ENCODE measurements at regions not wholly inside any gene's neighbourhood (a gene's known extent, or its start where the extent isn't known, plus 50 kb on each side); places are given as distances from the start of the nearest gene placed in this dataset.

DNA sequence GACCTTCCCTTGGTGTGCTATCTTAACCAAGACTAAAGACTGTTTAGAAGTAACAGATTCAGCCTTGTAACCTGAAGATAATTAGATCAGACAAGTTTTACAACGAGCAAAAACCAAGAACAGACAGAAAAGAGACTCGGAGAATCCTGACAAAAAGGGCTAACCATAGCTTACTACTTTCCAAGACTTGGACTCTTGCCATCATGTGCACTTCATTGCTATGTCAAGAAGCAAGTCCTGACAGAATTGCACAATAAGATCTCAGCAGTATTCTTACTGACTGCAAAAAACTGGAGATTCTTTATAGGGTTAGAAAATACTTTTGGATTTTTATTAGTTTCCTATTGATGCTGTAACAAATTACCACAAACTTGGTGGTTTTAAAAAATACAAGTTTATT lies 1539.0 kb upstream of the NUDT12 start:
- TF ChIP-seq, protein P1, sequence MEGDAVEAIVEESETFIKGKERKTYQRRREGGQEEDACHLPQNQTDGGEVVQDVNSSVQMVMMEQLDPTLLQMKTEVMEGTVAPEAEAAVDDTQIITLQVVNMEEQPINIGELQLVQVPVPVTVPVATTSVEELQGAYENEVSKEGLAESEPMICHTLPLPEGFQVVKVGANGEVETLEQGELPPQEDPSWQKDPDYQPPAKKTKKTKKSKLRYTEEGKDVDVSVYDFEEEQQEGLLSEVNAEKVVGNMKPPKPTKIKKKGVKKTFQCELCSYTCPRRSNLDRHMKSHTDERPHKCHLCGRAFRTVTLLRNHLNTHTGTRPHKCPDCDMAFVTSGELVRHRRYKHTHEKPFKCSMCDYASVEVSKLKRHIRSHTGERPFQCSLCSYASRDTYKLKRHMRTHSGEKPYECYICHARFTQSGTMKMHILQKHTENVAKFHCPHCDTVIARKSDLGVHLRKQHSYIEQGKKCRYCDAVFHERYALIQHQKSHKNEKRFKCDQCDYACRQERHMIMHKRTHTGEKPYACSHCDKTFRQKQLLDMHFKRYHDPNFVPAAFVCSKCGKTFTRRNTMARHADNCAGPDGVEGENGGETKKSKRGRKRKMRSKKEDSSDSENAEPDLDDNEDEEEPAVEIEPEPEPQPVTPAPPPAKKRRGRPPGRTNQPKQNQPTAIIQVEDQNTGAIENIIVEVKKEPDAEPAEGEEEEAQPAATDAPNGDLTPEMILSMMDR (IDR thresholded peaks at IDR 0.05): no peak
- TF ChIP-seq POLR2A (IDR thresholded peaks at IDR 0.05): no peak
- intact Hi-C loops (cut with DNase I): no loop called here
- ATAC-seq (no peak), DNase-seq (no peak)
- Histone ChIP-seq H3K27ac (no peak overlapping the region), H3K4me1 (no peaks in the 10 kb centered on the region), H3K9me3 (no peaks in the 10 kb centered on the region), H3K4me3 (no peak overlapping the region), H3K36me3 (no peaks in the 10 kb centered on the region), H3K27me3 (no peaks in the 10 kb centered on the region)
- WGBS (ENCODE audit: insufficient coverage, low coverage, low lambda C conversion rate, missing lambda C conversion rate): 35% methylated on average over 2 of the region's 2 CpGs

DNA sequence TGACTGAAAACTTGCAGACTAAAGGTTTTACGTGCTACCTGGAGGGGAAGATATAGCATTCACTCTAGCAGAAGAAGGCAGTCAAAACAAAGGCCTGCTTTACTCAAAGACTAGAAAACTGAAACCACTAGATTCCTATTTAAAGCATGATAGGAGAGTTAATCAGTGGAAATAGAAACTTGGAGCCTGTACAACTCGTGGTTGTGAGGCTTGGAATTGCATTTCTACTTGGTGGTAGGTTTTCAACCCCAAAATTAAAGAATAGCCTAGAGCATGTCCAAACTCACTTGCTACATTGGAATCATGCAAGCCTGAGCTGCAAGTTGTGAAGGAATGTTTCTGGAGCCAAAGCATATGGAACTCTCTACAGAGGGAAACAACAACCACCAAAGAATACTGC lies 1526.4 kb upstream of the NUDT12 start:
- WGBS (ENCODE audit: insufficient coverage, low coverage, low lambda C conversion rate, missing lambda C conversion rate): 36% methylated on average over 2 of the region's 2 CpGs
- no peak for TF ChIP-seq POLR2A (IDR thresholded peaks at IDR 0.05)
- TF ChIP-seq, protein P1 (IDR thresholded peaks at IDR 0.05): no peak
- Histone ChIP-seq H3K36me3 (no peaks in the 10 kb centered on the region), H3K27ac (no peak overlapping the region), H3K4me1 (no peaks in the 10 kb centered on the region), H3K27me3 (no peaks in the 10 kb centered on the region), H3K4me3 (no peak overlapping the region), H3K9me3 (no peaks in the 10 kb centered on the region)
- intact Hi-C loops (cut with DNase I): no loop called here
- ATAC-seq: no peak
- no peak for DNase-seq

DNA sequence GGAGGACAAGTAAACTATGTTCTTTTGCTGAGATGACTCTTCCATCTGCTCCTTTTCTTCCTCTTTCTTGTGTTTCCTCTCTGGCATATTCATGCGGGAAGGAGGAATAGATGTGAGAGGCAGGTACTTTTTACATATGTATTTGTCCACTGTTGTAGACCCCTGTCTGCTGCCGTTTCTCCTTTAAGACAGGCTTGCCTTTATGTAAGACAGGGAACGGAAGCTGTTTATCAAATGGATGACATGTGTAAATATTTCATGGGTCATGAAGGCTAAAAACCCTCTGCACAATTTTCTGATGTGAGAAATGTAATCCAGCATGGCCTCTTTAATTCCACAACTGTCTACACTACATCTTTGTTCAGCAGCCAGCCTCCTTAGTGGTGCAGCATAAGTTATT lies 1525.5 kb upstream of the NUDT12 start:
- Histone ChIP-seq H3K4me1 (no peaks in the 10 kb centered on the region), H3K36me3 (no peaks in the 10 kb centered on the region), H3K27me3 (no peaks in the 10 kb centered on the region), H3K27ac (no peak overlapping the region), H3K4me3 (no peak overlapping the region), H3K9me3 (no peaks in the 10 kb centered on the region)
- 29% methylated on average over 3 of the region's 3 CpGs for WGBS (ENCODE audit: insufficient coverage, low coverage, low lambda C conversion rate, missing lambda C conversion rate)
- TF ChIP-seq, protein P1 (IDR thresholded peaks at IDR 0.05): no peak
- TF ChIP-seq POLR2A (IDR thresholded peaks at IDR 0.05): no peak
- ATAC-seq (no peak), DNase-seq (no peak)
- intact Hi-C loops (cut with DNase I): no loop called here

DNA sequence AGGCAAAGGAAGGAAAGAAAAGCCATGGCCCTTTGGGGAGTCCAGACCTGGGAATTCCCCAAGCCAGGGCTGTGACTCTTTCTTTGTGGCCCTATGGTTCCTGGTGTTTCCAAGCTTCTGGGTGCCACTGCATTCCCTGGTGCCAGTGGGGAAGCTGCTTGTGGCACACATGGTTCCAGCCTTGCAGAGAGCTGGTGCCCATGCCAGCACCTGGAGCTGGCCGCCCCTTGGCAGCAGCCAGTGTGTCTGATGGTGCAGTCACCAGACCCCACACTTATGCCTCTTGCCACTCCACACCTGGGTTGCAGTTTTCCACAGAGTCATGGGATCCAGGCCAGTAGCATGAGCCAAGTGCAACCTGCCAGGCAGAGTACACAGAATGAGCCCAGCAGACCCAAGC lies 1495.3 kb upstream of the NUDT12 start:
- no peak for DNase-seq
- peak in 1 of 4 donors; percentile 10 for ATAC-seq
- no peaks in the 10 kb centered on the region for H3K27me3 ChIP-seq
- TF ChIP-seq POLR2A (IDR thresholded peaks at IDR 0.05): no peak
- TF ChIP-seq, protein P1 (IDR thresholded peaks at IDR 0.05): no peak
- no peak overlapping the region for H3K4me3 ChIP-seq
- no CpG with 5 or more reads among the region's 1 CpG for WGBS (ENCODE audit: insufficient coverage, low coverage, low lambda C conversion rate, missing lambda C conversion rate)
- no peak overlapping the region for H3K27ac ChIP-seq
- H3K9me3 ChIP-seq: no peaks in the 10 kb centered on the region
- H3K4me1 ChIP-seq: no peaks in the 10 kb centered on the region
- intact Hi-C loops (cut with DNase I): no loop called here
- H3K36me3 ChIP-seq: no peaks in the 10 kb centered on the region

DNA sequence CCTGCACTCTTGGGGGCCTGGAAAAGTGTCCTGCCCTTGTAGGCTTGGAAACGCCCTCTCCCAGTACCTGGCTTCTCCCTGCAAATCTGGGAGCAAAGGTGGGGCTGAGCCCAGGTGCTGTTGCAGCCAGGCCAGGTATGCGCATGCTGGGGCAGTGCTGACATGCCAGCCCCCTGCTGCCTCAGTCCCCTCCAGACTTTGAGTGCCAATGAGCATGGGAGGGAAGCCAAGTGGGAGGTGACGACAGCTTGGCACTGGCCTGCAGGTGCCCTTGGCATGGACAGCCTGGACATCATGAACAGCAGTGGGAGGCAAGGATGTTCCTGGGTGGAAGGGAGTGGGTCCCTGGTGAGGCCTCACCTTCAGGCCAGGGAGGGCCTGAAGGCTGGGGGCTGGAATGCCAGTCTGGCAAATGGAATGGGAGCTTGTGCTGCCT lies 1494.4 kb upstream of the NUDT12 start:
- WGBS (ENCODE audit: insufficient coverage, low coverage, low lambda C conversion rate, missing lambda C conversion rate): no CpG with 5 or more reads among the region's 3 CpGs
- Histone ChIP-seq H3K27me3 (no peaks in the 10 kb centered on the region), H3K4me3 (no peak overlapping the region), H3K4me1 (no peaks in the 10 kb centered on the region), H3K36me3 (no peaks in the 10 kb centered on the region), H3K9me3 (no peaks in the 10 kb centered on the region), H3K27ac (no peak overlapping the region)
- ATAC-seq (peak in 1 of 4 donors; percentile 33), DNase-seq (no peak)
- no peak for TF ChIP-seq POLR2A (IDR thresholded peaks at IDR 0.05)
- intact Hi-C loops (cut with DNase I): no loop called here

Measured in right lobe of liver (tissue), 6 donors.